RPMI8226 (cell line): ENCODE measurements at regions not wholly inside any gene's neighbourhood (a gene's known extent, or its start where the extent isn't known, plus 50 kb on each side); places are given as distances from the start of the nearest gene placed in this dataset.

ENCODE experiments used
- DNase-seq: peaks from one replicate; pipeline ENCODE4 v3.0.0-alpha.2; 2015

- no peak for DNase-seq
These were observed 306.0 kb upstream of the GBE1 start for GRCh38 chr3:82067420-82067819.

GRCh38 chr3:82058809-82059208 is 297.4 kb upstream of the GBE1 start:
- no peak for DNase-seq

- no peak for DNase-seq
These were observed 294.3 kb upstream of the GBE1 start for GRCh38 chr3:82055792-82056191.

DNA sequence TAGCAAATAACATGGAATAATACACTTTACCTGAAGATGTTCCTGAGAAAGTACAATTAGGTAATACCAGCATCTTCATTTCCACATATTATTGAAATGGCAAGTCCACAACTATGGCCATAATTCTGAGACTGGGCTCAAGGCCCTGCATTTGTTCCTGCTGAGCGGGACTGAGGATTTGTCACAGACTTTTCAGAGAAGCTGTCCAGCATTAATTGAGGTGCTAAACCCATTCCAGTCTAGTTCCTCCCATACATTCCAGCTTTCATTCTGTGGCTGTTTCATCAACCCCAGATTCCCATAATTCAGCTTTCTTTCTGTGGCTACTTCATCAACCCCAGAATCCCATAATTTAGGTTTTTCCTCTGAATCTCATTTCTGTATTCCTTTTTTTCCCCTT is 293.4 kb upstream of the GBE1 start:
- DNase-seq: no peak

DNA sequence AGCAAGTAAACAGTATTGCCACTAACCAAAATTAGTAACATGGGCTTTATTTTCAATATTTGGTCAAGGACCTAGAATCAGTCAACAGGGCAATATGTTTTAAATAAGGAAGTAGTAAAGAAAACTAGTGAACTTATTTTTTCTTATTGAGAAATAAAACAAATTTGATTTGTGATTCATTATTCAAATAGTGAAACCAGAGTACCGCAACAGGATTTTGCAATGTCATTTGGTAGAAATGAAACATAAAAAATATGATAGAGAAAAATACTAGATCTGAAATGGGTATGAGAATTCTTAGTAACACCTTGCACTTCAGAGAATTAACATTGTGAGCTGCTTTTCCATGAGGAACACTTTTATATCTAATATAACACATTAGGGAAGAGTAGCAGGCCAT is 291.8 kb upstream of the GBE1 start:
- no peak for DNase-seq

- no peak for DNase-seq
These were observed 288.9 kb upstream of the GBE1 start for GRCh38 chr3:82050382-82050781.

- DNase-seq: no peak
These were observed 287.3 kb upstream of the GBE1 start for GRCh38 chr3:82048711-82049110.

- DNase-seq: no peak
These were observed 283.7 kb upstream of the GBE1 start for GRCh38 chr3:82044930-82045705.

DNA sequence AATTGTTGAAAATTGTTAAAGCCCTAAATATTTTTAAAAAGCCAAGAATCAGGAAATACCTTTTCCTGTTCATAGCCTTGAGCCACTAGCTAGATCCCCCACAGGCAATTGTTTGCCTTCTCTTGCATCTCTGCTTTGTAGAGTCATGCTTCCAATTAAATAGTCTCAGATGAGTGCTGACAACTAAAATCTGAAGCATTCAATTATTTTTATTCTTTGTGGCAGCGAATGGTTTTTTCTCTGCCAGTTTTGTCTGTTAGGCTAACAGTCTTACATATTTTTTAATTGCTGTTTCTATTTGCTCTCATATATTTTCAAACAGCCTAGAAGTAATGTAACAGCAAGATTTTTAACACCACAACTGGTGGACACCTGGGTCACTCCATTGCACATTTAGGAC is 277.1 kb upstream of the GBE1 start:
- DNase-seq: no peak

DNA sequence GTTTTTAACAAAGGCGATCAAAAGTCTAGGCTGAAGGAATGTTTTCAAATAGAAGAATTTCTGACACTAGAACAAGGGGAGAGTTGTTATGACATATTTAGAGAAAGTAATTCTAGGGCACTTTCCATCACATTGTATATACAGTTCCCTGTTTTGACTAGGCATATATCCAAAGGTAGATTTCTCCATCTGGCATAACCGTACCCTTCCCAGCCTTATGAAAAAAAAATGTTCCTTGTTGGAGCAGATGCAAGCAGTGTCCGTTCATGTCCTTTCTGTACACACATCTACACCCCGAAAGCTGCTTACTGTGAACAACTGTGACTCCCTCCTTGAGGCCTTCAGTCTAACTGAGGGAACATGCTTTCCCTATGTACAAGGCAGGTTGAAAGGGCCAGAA is 271.7 kb upstream of the GBE1 start:
- no peak for DNase-seq

DNA sequence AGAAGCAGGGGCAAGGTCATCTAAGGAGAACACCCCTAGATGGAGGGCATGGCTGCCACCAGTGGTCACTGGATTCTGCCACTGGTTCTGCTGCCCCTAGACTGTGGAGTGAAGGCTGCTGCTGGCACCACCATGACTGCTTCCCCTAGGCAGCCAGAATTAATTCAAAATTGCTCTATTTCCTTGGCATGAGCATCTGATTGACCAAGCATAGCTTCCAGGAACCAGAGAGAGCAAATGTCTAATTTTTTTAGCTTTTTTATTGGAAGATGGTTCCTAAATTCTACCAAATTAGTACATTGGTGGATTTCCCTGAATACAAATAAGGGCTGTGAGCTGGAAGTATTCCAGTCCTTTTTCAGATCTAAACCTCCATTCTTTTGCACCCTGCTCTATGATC is 270.2 kb upstream of the GBE1 start:
- DNase-seq: no peak

GRCh38 chr3:82030916-82031315 is 269.5 kb upstream of the GBE1 start:
- DNase-seq: no peak

DNA sequence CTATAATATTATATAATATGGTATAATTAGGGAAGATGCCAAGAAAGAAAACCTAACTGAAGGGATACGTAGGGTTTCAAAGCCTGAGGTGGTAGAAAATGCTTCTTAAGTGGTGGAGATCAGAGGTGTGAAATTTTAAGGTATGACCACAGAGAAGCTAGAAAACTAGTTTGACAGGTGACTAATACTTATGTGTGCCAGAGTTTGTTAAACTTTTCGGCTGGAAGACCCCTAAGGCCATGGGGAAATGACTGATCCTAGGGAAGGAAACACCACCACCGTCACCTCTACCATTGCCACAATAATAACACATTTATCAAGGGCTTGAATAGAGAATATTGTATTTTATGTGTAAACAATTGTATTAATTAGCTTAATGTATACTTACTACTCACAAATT is 261.4 kb upstream of the GBE1 start:
- DNase-seq: no peak

GRCh38 chr3:82020282-82020681 is 258.8 kb upstream of the GBE1 start:
- no peak for DNase-seq

DNA sequence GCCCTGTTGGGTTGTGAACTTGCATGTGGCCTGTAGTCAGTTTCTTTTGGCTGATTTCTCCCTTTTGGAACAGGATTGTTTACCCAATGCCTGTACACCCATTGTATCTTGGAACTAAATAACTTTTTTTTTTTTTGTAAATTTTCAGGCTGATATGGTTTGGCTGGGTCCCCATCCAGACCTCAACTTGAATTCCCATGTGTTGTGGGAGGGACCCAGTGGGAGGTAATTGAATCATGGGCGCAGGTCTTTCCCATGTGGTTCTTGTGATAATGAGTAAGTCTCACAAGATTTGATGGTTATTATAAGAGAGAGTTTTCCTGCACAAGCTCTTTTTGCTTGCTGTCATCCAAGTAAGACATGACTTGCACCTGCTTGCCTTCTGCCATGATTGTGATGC is 253.8 kb upstream of the GBE1 start:
- DNase-seq: no peak

DNA sequence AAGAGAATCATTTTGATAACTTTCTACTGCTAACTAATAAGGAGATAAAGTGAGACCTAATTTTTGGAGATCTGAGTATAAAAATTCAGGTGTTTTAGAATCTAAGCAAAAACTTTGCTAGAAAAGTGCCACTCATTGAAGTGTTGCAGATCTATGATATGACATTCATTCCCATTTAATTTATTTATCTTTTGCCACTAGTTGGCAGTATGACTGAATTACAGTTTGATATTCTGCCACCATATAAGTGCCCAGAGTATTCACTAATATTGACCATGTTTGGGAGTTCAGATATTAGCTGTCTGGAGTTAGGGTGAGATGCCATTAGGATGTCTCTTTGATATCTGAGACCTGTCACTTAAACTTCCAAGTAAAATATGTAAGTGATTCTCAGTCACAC is 251.3 kb upstream of the GBE1 start:
- DNase-seq: no peak

GRCh38 chr3:82011336-82011735 is 249.9 kb upstream of the GBE1 start:
- DNase-seq: no peak

DNA sequence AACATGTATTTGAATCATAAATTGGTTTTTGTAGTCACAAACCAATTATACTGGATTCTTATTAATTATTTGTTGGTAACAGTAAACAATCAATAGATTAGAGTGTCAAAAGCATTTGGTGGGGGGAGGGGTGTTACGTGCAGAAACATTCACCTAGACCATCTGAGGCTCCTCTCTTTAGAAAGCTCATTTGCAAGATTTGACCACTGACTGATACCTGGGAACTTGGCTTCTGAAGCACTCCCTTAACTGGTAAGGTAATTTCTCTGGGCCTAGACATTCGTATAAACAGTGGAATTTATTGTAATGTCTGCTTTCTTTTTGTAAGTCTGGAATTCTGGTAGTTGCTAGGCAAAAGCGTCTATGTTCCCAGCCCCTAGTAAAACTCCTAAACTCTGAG is 243.8 kb upstream of the GBE1 start:
- no peak for DNase-seq

GRCh38 chr3:82004266-82004665 is 242.8 kb upstream of the GBE1 start:
- no peak for DNase-seq

GRCh38 chr3:82002986-82003642 is 241.7 kb upstream of the GBE1 start:
- peak; percentile 18 for DNase-seq

GRCh38 chr3:82002491-82002890 is 241.0 kb upstream of the GBE1 start:
- DNase-seq: no peak

GRCh38 chr3:82001276-82001923 is 240.0 kb upstream of the GBE1 start:
- DNase-seq: peak; percentile 64

- DNase-seq: peak; percentile 96
These were observed 239.3 kb upstream of the GBE1 start for GRCh38 chr3:82000773-82001172.

DNA sequence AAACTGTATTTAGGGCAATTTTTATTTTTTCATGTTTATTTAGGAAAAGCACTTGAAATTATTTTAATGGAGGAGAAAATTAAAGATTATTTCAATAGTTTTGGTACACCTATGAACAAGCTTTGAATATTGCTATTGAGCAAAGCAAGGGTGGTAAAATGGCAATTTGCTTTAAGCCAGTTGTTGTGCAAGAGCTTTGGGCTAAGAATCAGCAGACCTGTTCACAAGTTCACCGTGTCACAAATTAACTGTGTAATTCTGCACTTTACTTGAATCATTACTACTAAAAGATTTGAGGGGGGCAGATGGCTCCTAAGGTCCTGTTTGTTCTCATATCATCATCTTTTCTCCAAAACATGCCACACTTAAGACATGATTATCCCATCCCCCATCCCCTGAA is 238.9 kb upstream of the GBE1 start:
- no peak for DNase-seq
